GM21381 (cell line): ENCODE measurements at regions not wholly inside any gene's neighbourhood (a gene's known extent, or its start where the extent isn't known, plus 50 kb on each side); places are given as distances from the start of the nearest gene placed in this dataset.
"Not testable (repeated sequence)": the region's sequence is repeated elsewhere in the genome, so short reads cannot be mapped to it uniquely, and the experiment has no call there.

ENCODE experiments used
- ATAC-seq: cut with Tn5 transposase; IDR thresholded peaks from one replicate; pipeline ENCODE4 v1.9.1; 2021; ENCODE audit warnings: mild to moderate bottlenecking, moderate library complexity; ENCODE audit not compliant: unreplicated experiment

- not testable (repeated sequence) for ATAC-seq
Observed at GRCh38 chr5:168143521-168143920, 147.9 kb upstream of the WWC1 start.

DNA sequence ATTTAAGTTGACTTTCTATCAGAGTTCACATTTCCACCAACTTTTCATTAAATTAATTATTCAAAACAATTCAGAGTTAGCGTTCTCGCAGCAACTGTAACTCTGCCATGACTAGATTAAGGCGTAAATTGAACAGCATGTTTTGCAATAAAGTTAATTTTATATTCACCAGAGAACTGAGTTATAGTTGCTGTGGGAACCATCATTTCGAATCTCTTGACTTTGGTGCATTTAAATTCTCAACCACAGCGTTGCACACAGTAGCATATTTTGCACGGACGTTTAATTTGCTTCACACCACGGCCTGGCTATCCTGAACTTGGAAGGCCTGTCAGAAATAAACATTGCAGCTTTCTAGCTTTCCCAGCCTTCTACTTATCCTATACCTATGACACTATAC lies 144.3 kb upstream of the WWC1 start:
- ATAC-seq = no peak

DNA sequence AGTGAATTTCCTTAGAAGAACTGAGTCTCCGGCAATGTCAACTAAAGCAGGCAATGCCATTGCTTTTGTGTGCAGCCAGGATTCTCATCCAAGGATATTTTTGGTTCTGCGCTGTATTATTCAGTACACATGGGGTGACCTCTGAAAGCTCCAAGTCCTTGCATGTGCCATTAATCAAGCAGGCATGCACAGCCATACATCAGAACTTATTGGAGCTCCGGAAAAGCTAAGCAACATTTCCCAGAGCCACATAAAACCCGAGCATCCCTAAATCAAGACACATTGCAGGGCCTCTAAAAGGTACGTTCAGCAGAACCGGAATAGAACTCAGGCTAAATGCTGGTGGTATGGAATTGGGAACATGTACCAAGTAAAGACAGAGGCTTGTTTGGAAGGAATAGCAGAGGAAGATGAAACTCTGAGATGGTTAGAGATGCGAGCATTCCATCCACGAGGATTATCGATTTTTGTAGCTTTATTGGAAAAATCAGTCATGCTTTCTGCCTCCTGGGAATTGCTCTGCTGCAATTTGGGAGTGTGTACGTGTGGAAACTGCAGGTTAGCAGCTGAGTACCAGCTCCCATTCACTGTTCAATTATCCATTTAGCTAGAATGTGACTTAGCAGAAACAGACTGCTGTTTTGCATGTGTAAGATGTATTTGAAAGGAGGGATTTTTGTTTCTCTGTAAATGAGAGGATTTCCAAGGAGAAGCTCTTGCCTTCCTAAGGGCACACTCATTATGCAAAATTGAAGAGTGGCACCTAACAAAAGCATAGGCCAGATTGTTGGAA lies 143.7 kb upstream of the WWC1 start:
- no peak for ATAC-seq

DNA sequence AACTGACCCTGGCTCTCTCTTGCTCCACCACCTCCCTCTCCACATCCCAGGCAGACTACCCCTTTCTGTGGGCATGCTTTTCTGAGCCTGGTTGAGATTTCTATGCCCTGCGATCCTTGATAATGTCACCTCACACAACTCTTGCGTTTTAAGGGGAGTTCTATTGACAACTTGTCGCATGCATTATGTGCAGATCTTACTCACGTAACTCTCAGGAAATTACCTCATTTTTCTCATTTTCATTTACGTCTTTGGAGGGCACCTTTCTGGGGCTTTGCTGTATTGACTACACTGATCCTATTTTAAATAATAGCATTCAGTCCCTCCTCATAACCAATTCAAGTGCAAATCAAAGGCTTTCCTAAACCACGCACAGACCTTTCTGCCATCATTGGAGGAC lies 140.4 kb upstream of the WWC1 start:
- no peak for ATAC-seq

- ATAC-seq = no peak
Observed at GRCh38 chr5:168152660-168153059, 138.8 kb upstream of the WWC1 start.

GRCh38 chr5:168153263-168153875 lies 138.1 kb upstream of the WWC1 start:
- ATAC-seq = no peak

- no peak for ATAC-seq
Observed at GRCh38 chr5:168153876-168154270, 137.6 kb upstream of the WWC1 start.

DNA sequence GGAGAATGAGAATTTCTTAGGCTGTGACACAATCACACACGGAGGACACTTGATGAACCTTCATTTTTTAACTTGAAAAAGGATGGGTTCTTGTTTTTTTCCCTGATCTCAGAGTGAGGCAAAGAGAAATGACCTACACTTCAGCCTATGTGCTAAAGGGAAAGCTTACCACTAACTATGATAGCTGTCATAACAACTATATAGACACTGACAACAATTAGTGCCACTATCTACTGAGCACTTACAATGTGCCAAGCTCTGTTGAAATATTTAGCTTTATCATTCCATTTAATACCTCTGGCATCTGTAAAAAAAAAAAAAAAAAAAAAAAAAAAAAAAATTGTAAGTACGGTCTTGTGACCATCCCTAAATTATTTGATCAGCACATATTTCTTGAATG lies 135.9 kb upstream of the WWC1 start:
- ATAC-seq = no peak

- ATAC-seq = no peak
Observed at GRCh38 chr5:168156170-168156569, 135.3 kb upstream of the WWC1 start.

- ATAC-seq = no peak
Observed at GRCh38 chr5:168157141-168157540, 134.3 kb upstream of the WWC1 start.

DNA sequence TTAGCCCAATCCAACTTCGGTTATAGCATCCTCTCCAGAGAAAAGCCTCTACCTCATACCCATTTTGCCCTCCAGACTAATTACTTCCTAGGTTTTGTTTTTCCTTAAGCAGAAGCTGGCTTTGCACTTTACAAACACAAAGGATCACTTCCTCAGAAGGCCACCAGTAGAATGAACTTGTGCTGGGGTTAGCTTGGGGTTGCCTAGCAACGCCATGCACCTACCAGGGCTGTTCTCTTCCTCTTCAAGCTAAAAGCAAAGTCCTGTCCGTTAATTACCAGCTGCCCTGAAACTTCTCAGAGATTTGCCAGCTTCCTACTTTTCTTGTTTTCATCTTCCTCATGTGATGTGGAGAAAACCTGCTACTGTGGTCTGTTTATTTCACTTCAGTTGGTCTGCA lies 132.0 kb upstream of the WWC1 start:
- ATAC-seq = no peak

DNA sequence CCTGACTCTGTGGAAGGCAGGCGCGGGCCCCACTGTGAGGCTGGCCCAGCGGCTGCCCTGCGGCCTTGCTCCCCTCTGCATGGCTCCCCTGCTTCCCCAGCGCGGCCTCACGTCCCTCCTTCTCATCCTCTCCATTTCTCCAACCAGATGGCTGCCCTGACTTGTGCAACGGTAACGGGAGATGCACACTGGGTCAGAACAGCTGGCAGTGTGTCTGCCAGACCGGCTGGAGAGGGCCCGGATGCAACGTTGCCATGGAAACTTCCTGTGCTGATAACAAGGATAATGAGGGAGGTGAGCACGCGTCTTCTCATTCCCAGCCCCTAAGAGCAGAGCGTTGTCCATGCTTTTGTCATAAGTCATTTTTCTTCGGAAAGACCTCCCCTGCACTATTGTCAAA lies 129.0 kb upstream of the WWC1 start:
- no peak for ATAC-seq

GRCh38 chr5:168163966-168164365 lies 127.5 kb upstream of the WWC1 start:
- no peak for ATAC-seq

DNA sequence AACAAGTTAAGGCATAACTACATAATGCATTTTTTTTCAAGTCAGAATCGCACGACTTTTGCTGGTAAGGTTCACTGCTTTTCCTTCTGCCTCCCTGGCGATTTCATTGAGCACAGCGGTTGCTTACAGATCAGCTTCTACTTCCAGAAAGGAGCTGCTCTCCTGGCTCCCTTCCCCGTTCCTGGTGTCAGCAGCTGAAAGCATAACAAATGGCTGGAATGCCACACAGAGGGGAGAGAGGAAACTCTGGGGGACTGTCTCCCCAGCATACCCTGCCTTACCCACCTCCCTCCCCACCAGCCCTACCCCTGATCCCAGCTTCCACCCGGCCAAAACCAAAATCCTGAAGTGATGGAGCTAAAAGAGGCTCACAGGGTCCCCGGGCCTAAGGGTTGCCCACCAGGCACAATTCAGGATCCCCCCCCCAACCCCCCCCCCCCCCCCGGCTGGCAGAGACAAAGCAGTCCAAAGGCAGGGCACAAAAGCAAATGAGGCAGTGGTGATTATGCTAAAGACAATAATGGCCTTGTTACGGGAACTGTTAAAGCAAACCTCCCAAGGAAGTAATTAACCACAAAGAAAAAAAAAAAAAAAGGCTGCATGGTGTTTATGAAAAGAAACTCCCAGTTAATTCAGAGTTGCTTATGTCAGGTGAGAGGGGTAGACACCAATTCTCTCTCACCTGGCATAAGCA lies 126.1 kb upstream of the WWC1 start:
- no peak for ATAC-seq

GRCh38 chr5:168165977-168166376 lies 125.5 kb upstream of the WWC1 start:
- no peak for ATAC-seq

- no peak for ATAC-seq
Observed at GRCh38 chr5:168167338-168167737, 124.1 kb upstream of the WWC1 start.

DNA sequence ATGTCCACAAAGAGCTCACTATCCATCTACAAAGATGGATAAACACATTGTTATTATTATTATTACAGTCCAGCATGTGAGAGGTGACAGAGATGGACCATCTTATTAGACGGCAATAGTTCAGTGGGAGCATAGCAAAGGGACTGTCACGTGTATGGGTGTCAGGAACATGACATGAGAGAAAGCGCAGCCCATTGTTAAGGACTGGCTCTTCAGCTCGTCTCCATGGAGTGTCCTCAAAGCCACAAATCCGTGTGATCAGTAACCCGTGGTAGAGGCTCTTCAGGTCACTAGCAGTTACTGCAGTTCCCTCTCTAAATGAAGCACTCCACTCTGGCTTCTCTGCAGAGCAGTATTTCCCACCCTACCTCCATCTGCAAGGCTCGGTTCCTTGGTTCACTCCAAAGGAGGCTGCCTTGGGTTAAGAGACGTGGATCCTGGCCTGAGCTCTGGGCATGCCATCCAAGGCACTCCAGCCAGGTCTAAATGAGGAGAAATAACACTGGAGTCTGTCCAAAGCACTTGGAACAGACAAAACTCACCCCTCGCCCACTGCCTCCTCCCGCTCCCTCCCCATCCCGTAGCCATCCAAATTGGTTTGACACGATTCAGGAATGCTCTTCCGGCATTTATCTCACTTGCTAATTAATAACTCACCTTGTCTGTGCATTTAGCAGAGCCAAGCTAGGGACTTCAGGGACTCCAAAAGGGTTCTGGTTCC lies 122.3 kb upstream of the WWC1 start:
- no peak for ATAC-seq

- no peak for ATAC-seq
Observed at GRCh38 chr5:168169791-168170190, 121.7 kb upstream of the WWC1 start.

DNA sequence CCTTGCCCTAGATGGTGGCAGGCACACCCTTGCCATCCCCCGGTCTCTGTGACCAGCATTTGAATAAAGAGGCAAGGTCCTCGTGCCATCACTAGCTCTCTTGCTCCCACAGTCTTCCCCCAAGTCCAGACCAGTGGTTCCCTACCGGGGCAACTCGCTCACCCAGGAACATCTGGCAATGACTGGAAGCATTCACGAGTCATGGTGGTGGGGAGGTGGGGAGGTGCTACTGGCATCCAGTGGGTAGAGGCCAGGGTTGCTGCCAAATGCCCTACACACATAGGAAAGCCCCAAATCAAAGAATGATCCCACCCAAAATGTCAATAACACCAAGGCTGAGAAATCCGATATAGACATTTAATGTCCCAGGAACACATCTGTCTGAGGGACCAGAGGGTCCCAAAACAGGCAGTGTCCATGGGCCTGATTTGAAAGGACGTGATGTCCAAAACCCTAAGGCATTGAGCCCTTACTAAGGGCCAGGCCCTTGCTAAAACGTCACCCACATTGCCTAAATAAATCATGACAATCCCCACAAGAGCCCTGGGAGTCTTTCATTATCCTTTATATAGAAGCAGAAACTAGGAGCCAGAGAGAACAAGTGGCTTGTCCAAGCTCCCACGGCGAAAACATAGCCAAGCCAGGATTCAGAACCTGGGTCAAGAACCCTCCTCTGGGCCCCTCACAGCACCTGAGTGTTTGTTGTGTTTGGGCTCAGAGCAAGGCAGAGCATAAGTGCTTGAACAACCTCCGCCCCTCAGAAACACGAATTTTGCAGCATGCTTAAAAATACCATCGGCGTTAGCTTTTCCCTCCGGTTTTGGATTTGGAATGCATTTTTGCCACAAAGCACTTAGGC lies 119.3 kb upstream of the WWC1 start:
- no peak for ATAC-seq

- no peak for ATAC-seq
Observed at GRCh38 chr5:168172760-168173223, 118.7 kb upstream of the WWC1 start.
